Uterus (tissue), 2 donors: ENCODE measurements at regions not wholly inside any gene's neighbourhood (a gene's known extent, or its start where the extent isn't known, plus 50 kb on each side); places are given as distances from the start of the nearest gene placed in this dataset.

Experiments used
- CTCF ChIP-seq, 4 experiments: fragments of 200-600 bp in 2 of 4; fragments of 450-650 bp in 2 of 4; sonication (generic) in 2 of 4; IDR thresholded peaks; one replicate each; pipeline ENCODE4 v1.5.1; 2016 to 2019; ENCODE audit warnings: antibody characterized with exemption in 4 of 4, mild to moderate bottlenecking in 2 of 4, moderate library complexity in 1 of 4
- POLR2A ChIP-seq, 2 donors: fragments of 450-650 bp; IDR thresholded peaks; one replicate each; pipeline ENCODE4 v1.6.1; 2016; ENCODE audit warnings: antibody characterized with exemption in 2 of 2, mild to moderate bottlenecking in 1 of 2, moderate library complexity in 1 of 2

GRCh38 chr7:106520962-106521514, 139.9 kb downstream of the CCDC71L start:
- TF ChIP-seq CTCF (IDR thresholded peaks at IDR 0.05), result no peak
- TF ChIP-seq POLR2A (IDR thresholded peaks at IDR 0.05), result no peak
